DOHH2 (cell line): ENCODE measurements at regions not wholly inside any gene's neighbourhood (a gene's known extent, or its start where the extent isn't known, plus 50 kb on each side); places are given as distances from the start of the nearest gene placed in this dataset.

ENCODE experiments used
- CTCF ChIP-seq: fragments of 200-600 bp; sonication (generic); IDR thresholded peaks from one replicate; pipeline ENCODE4 v1.5.1; 2014; ENCODE audit warnings: antibody characterized with exemption, mild to moderate bottlenecking, low read depth, low read length; ENCODE audit not compliant: poor library complexity, severe bottlenecking
- EZH2phosphoT487 ChIP-seq: fragments of 200-600 bp; sonication (generic); IDR thresholded peaks from 2 replicates; pipeline ENCODE4 v1.6.1; 2017; ENCODE audit warnings: borderline replicate concordance, mild to moderate bottlenecking, antibody characterized with exemption, low read length, moderate library complexity, mixed read lengths

DNA sequence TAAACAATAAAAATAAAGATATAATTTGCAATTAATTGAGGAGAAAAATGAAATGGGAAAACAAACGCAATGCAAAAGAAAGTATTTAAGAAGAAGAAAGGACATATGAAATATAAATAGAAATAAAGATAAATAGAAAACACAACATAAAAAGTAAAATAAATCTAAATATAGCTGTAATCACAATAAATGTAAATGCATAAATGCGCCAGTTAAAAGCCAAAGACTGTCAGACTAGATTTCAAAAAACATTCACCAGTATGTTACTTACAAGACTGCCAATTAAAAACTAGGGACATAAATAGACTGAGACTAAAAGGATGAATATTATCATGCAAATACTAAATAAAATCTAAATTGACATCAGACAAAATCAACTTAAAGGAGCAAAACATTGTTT is 102.4 kb downstream of the KDR start:
- TF ChIP-seq EZH2phosphoT487 = no peak
- no peak for TF ChIP-seq CTCF
